Ishikawa (cell line): ENCODE measurements at regions not wholly inside any gene's neighbourhood (a gene's known extent, or its start where the extent isn't known, plus 50 kb on each side); places are given as distances from the start of the nearest gene placed in this dataset.

Experiments
- CEBPB ChIP-seq: IDR thresholded peaks from 2 replicates; pipeline ENCODE4 v1.6.1; 2012
- CREB1 ChIP-seq: IDR thresholded peaks from 2 replicates; pipeline ENCODE4 v1.6.1; 2012; ENCODE audit warnings: low read depth
- EGR1 ChIP-seq: IDR thresholded peaks from 2 replicates; pipeline ENCODE4 v1.6.1; 2012
- EP300 ChIP-seq: IDR thresholded peaks from 2 replicates; pipeline ENCODE4 v1.6.1; 2012; ENCODE audit warnings: borderline replicate concordance
- FOXM1 ChIP-seq: IDR thresholded peaks from 2 replicates; pipeline ENCODE4 v1.6.1; 2012; ENCODE audit warnings: low read depth, borderline replicate concordance
- NFIC ChIP-seq: IDR thresholded peaks from 2 replicates; pipeline ENCODE4 v1.6.1; 2012
- RAD21 ChIP-seq: IDR thresholded peaks from 2 replicates; pipeline ENCODE4 v1.6.1; 2012; ENCODE audit warnings: low read depth
- TAF1 ChIP-seq: IDR thresholded peaks from 2 replicates; pipeline ENCODE4 v1.6.1; 2012; ENCODE audit warnings: low read depth, mild to moderate bottlenecking
- TCF12 ChIP-seq: IDR thresholded peaks from 2 replicates; pipeline ENCODE4 v1.6.1; 2012; ENCODE audit warnings: low read depth
- TEAD4 ChIP-seq: IDR thresholded peaks from 2 replicates; pipeline ENCODE4 v1.6.1; 2012
- YY1 ChIP-seq: IDR thresholded peaks from 2 replicates; pipeline ENCODE4 v1.6.1; 2012; ENCODE audit warnings: low read depth
- ZBTB7A ChIP-seq: IDR thresholded peaks from 2 replicates; pipeline ENCODE4 v1.6.1; 2012; ENCODE audit warnings: low read depth
- TF ChIP-seq, protein P1 (sequence below): IDR thresholded peaks from 2 replicates; pipeline ENCODE4 v1.6.1; 2012
- TF ChIP-seq, protein P2 (sequence below): IDR thresholded peaks from 2 replicates; pipeline ENCODE4 v1.6.1; 2012; ENCODE audit warnings: low read depth, mild to moderate bottlenecking
- TF ChIP-seq, protein P3 (sequence below): IDR thresholded peaks from 2 replicates; pipeline ENCODE4 v1.6.1; 2012

DNA sequence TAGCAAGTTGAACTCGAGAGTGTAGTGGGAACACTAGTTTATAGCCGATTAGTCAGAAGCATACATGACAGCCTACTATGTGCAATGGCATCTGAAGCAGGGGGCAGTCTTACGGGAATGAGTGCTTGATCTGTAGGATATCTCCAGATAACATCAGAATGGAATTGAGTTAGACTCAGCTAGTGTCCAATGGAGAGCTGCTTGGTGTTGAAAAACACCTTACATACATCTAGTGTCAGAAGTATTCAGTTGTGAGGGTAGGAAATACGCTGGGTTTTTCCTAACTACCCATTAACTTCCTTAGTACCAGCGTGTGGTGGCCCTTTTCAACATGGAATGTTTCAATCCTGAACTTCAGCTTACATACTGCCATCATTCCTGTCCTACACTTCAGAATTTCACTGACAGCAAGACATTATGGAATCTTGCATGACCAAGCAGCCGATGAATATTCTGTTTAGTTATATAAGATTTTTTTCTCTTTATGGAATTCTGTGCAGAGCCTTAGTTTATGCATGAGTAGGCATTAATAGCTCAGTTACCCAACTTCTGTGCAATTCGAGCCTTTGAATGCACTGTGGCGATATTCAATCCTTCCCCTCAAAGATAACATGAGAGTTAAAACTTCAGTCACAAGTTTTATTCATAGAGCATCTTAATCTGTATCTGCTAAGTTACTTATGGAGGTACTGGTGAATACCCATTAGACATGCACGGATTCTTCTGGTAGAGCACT lies 218.6 kb upstream of the MOCS1 start:
- TF ChIP-seq FOXM1 (no peak), NFIC (no peak), TAF1 (no peak), TCF12 (no peak), EP300 (no peak)

DNA sequence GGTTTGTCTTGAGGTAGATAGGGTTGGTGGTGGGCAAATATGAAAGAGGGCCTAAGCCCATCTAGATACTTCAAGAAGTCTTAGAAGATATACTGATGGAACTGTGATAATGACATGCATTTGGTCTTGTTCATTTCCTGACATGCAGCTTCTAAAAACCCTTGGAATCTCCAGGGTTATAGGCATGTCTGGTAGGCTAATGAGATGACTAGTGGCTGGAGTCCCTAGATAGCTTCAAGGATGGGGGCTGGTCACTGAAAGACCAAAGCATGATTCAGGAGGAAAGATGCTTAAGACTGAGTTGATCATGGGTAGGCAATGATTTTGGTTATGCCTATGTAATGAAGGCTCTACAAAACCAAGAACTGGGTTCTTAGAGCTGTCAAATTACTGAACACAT lies 217.9 kb upstream of the MOCS1 start:
- TF ChIP-seq TCF12 (no peak), CREB1 (no peak), YY1 (no peak), ZBTB7A (no peak), TAF1 (no peak), FOXM1 (no peak), EP300 (no peak), NFIC (no peak)
- TF ChIP-seq, protein P1, sequence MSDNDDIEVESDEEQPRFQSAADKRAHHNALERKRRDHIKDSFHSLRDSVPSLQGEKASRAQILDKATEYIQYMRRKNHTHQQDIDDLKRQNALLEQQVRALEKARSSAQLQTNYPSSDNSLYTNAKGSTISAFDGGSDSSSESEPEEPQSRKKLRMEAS, result no peak

DNA sequence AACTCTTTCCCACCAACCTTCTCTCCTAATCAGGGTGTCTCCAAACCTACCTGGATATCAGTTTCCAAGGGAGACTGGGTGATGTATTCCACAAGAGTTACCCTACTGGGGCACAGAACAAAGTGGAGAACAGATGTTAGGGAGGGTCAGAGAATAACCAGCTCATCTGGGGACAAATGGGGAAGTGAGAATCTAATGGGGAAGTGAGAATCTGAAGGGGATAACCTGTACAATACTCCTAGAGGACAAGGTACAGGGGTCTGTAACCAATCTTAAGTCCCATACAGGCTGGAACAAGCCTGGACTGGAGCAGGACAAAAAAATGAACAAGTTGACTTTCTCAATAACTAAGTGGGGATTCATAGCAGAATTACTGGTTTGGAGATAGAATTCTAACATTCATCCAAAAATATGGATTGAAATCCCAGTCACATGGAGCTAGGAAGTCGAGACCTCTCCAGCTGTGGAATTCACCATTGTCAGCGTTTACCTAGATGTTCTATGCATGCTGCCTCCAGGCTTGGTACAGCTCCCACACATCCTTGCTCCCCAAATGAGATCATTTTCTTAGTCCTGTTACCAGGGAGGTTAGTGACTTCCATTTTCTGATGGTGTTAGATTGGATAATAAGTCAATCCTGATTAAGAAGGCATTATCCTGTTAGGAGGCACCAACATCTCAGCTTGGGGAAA lies 214.8 kb upstream of the MOCS1 start:
- TF ChIP-seq ZBTB7A, result no peak
- TF ChIP-seq CREB1, result no peak
- TF ChIP-seq CEBPB, result no peak
- TF ChIP-seq EGR1, result no peak
- no peak for TF ChIP-seq TCF12
- TF ChIP-seq, protein P1, result no peak
- TF ChIP-seq RAD21, result no peak
- TF ChIP-seq, protein P2, sequence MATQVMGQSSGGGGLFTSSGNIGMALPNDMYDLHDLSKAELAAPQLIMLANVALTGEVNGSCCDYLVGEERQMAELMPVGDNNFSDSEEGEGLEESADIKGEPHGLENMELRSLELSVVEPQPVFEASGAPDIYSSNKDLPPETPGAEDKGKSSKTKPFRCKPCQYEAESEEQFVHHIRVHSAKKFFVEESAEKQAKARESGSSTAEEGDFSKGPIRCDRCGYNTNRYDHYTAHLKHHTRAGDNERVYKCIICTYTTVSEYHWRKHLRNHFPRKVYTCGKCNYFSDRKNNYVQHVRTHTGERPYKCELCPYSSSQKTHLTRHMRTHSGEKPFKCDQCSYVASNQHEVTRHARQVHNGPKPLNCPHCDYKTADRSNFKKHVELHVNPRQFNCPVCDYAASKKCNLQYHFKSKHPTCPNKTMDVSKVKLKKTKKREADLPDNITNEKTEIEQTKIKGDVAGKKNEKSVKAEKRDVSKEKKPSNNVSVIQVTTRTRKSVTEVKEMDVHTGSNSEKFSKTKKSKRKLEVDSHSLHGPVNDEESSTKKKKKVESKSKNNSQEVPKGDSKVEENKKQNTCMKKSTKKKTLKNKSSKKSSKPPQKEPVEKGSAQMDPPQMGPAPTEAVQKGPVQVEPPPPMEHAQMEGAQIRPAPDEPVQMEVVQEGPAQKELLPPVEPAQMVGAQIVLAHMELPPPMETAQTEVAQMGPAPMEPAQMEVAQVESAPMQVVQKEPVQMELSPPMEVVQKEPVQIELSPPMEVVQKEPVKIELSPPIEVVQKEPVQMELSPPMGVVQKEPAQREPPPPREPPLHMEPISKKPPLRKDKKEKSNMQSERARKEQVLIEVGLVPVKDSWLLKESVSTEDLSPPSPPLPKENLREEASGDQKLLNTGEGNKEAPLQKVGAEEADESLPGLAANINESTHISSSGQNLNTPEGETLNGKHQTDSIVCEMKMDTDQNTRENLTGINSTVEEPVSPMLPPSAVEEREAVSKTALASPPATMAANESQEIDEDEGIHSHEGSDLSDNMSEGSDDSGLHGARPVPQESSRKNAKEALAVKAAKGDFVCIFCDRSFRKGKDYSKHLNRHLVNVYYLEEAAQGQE, result no peak
- TF ChIP-seq, protein P3, sequence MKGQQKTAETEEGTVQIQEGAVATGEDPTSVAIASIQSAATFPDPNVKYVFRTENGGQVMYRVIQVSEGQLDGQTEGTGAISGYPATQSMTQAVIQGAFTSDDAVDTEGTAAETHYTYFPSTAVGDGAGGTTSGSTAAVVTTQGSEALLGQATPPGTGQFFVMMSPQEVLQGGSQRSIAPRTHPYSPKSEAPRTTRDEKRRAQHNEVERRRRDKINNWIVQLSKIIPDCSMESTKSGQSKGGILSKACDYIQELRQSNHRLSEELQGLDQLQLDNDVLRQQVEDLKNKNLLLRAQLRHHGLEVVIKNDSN, result no peak
- no peak for TF ChIP-seq TAF1

DNA sequence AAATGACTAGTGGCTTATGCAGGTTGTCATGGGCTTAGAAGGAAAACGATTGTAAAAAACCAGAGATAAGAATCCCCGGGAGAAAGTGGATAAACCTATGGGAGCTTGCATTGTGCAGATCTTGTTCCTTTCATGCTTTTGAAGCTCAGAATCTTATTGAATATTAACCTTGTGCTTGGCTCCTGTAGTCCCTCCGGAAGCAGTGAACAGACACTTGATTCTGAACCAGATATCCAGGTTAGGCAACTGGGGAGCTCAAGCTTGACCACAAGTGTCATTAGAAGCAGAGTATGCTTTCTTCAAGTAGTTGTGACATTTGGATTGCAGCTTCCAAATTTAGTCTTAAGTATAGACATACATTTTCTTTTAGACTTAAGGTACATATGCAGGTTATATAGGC lies 212.6 kb upstream of the MOCS1 start:
- TF ChIP-seq CREB1 (no peak), CEBPB (no peak), TCF12 (no peak), RAD21 (no peak), TAF1 (no peak), FOXM1 (no peak), EGR1 (no peak), ZBTB7A (no peak)
- TF ChIP-seq, protein P2, result no peak

DNA sequence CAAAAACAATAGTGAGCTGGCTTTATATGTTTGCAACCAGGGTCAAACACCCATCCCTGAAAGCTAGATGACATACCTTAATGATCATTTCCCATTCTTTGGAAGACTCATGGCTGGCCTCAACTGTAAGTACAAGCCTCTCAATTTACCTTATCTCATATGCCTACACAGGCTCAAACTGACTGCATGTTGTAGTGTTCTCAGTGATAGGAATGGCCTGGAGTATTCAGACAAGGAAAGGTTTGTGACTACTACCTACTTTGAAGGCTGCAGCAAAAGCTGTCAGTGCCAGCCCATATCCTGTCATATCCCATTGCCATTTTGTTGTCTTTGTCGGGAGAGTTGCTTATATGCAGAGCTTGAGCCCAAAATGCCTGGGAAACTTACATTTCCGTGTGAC lies 205.2 kb upstream of the MOCS1 start:
- TF ChIP-seq TEAD4 (no peak), ZBTB7A (no peak), EGR1 (no peak), EP300 (no peak), FOXM1 (no peak), NFIC (no peak)
- TF ChIP-seq, protein P2, result no peak
